H9 (cell line): ENCODE measurements at regions not wholly inside any gene's neighbourhood (a gene's known extent, or its start where the extent isn't known, plus 50 kb on each side); places are given as distances from the start of the nearest gene placed in this dataset.
"Not testable (repeated sequence)": the region's sequence is repeated elsewhere in the genome, so short reads cannot be mapped to it uniquely, and the experiment has no call there.

Experiments
- DNase-seq: peaks from one replicate; pipeline ENCODE4 v3.0.0-alpha.2; 2017
- H2AFZ ChIP-seq: one replicate; pipeline ENCODE4 v1.6.1; 2013; ENCODE audit warnings: mild to moderate bottlenecking, low read length, control low read depth, moderate library complexity
- H2AK5ac ChIP-seq: 2 replicates; pipeline ENCODE4 v1.6.1; 2013; ENCODE audit warnings: low read length, control low read depth, mixed read lengths; ENCODE audit not compliant: insufficient read length
- H2BK120ac ChIP-seq: one replicate; pipeline ENCODE4 v1.6.1; 2013; ENCODE audit warnings: low read depth, mild to moderate bottlenecking, low read length, control low read depth, inconsistent platforms; ENCODE audit not compliant: poor library complexity, severe bottlenecking
- H2BK12ac ChIP-seq: 2 replicates; pipeline ENCODE4 v1.6.1; 2013; ENCODE audit warnings: low read length, control low read depth, mixed read lengths, low read depth; ENCODE audit not compliant: insufficient read length
- H2BK15ac ChIP-seq: 2 replicates; pipeline ENCODE4 v1.6.1; 2013; ENCODE audit warnings: low read depth, low read length, control low read depth
- H2BK20ac ChIP-seq: one replicate; pipeline ENCODE4 v1.6.1; 2013; ENCODE audit warnings: low read depth, mild to moderate bottlenecking, low read length, control low read depth, inconsistent platforms; ENCODE audit not compliant: poor library complexity, severe bottlenecking
- H2BK5ac ChIP-seq: 2 replicates; pipeline ENCODE4 v1.6.1; 2013; ENCODE audit warnings: low read length, control low read depth, mixed read lengths; ENCODE audit not compliant: insufficient read length
- H3K14ac ChIP-seq: 2 replicates; pipeline ENCODE4 v1.6.1; 2013; ENCODE audit warnings: low read length, control low read depth; ENCODE audit not compliant: insufficient read depth
- H3K18ac ChIP-seq: 2 replicates; pipeline ENCODE4 v1.6.1; 2013; ENCODE audit warnings: low read depth, mild to moderate bottlenecking, mixed read lengths, low read length, control low read depth; ENCODE audit not compliant: insufficient read length
- H3K23ac ChIP-seq: 2 replicates; pipeline ENCODE4 v1.6.1; 2013; ENCODE audit warnings: low read length, control low read depth, mixed read lengths, low read depth; ENCODE audit not compliant: insufficient read length
- H3K23me2 ChIP-seq: 2 replicates; pipeline ENCODE4 v1.6.1; 2013; ENCODE audit warnings: low read depth, mild to moderate bottlenecking, mixed read lengths, low read length, control low read depth; ENCODE audit not compliant: insufficient read length, poor library complexity, severe bottlenecking
- H3K27ac ChIP-seq: 2 replicates; pipeline ENCODE4 v1.5.1; 2013; ENCODE audit warnings: low read length, control low read depth, mixed read lengths, low read depth; ENCODE audit not compliant: insufficient read length
- H3K27me3 ChIP-seq: 2 replicates; pipeline ENCODE4 v1.6.1; 2013; ENCODE audit warnings: low read length, control low read depth, inconsistent platforms; ENCODE audit not compliant: insufficient read depth
- H3K4ac ChIP-seq: 2 replicates; pipeline ENCODE4 v1.6.1; 2013; ENCODE audit warnings: low read depth, mild to moderate bottlenecking, control low read depth, inconsistent platforms, low read length, moderate library complexity
- H3K4me1 ChIP-seq: 2 replicates; pipeline ENCODE4 v1.6.1; 2013; ENCODE audit warnings: low read length, control low read depth, inconsistent platforms; ENCODE audit not compliant: insufficient read depth
- H3K4me2 ChIP-seq: 2 replicates; pipeline ENCODE4 v1.6.1; 2013; ENCODE audit warnings: low read length, control low read depth, mixed read lengths; ENCODE audit not compliant: insufficient read length, insufficient read depth
- H3K56ac ChIP-seq: 2 replicates; pipeline ENCODE4 v1.6.1; 2013; ENCODE audit warnings: low read depth, mild to moderate bottlenecking, mixed read lengths, low read length, control low read depth; ENCODE audit not compliant: insufficient read length
- H3K79me1 ChIP-seq: 2 replicates; pipeline ENCODE4 v1.6.1; 2013; ENCODE audit warnings: low read depth, mild to moderate bottlenecking, moderate library complexity, low read length, control low read depth, inconsistent platforms; ENCODE audit not compliant: insufficient read depth, poor library complexity, severe bottlenecking
- H3K79me2 ChIP-seq: 2 replicates; pipeline ENCODE4 v1.6.1; 2013; ENCODE audit warnings: low read length, control low read depth, inconsistent platforms; ENCODE audit not compliant: insufficient read depth
- H3K9ac ChIP-seq: 2 replicates; pipeline ENCODE4 v1.6.1; 2013; ENCODE audit warnings: low read length, control low read depth, mixed read lengths; ENCODE audit not compliant: insufficient read length; ENCODE audit errors: extremely low read depth
- H3K9me3 ChIP-seq: one replicate; pipeline ENCODE4 v1.6.1; 2013; ENCODE audit warnings: low read depth, low read length, inconsistent platforms; ENCODE audit not compliant: control insufficient read depth
- H3T11ph ChIP-seq: one replicate; pipeline ENCODE4 v1.6.1; 2013; ENCODE audit warnings: mild to moderate bottlenecking, low read length, control low read depth, inconsistent platforms
- H4K20me1 ChIP-seq: one replicate; pipeline ENCODE4 v1.6.1; 2013; ENCODE audit not compliant: control insufficient read depth, insufficient read length, insufficient read depth
- H4K5ac ChIP-seq: 2 replicates; pipeline ENCODE4 v1.6.1; 2013; ENCODE audit warnings: low read depth, mild to moderate bottlenecking, mixed read lengths, low read length, control low read depth; ENCODE audit not compliant: insufficient read length
- H4K8ac ChIP-seq: replicated peaks from 2 replicates; pipeline ENCODE4 v1.6.1; 2013; ENCODE audit warnings: low read length, control low read depth, mixed read lengths, low read depth; ENCODE audit not compliant: insufficient read length
- H4K91ac ChIP-seq: 2 replicates; pipeline ENCODE4 v1.6.1; 2013; ENCODE audit warnings: low read depth, mild to moderate bottlenecking, moderate library complexity, mixed read lengths, low read length, control low read depth; ENCODE audit not compliant: insufficient read length
- H3K27ac Mint-ChIP-seq, 3 experiments: 2 replicates in 2 of 3; 3 replicates in 1 of 3; pipeline ENCODE4 v1.8.0; 2020 to 2021; ENCODE audit warnings: mixed read lengths in 3 of 3, mild to moderate bottlenecking in 1 of 3, moderate library complexity in 1 of 3
- H3K27me3 Mint-ChIP-seq: 2 replicates; pipeline ENCODE4 v1.8.0; 2021; ENCODE audit warnings: low read depth, mild to moderate bottlenecking, moderate library complexity, mixed read lengths
- H3K36me3 Mint-ChIP-seq, 3 experiments: 2 replicates in 2 of 3; 3 replicates in 1 of 3; pipeline ENCODE4 v1.8.0; 2020 to 2021; ENCODE audit warnings: low read depth in 3 of 3, mixed read lengths in 3 of 3; ENCODE audit not compliant: insufficient read depth in 1 of 3
- H3K4me1 Mint-ChIP-seq, 2 experiments: 2 replicates each; pipeline ENCODE4 v1.8.0; 2020; ENCODE audit warnings: mixed read lengths in 2 of 2
- H3K4me3 Mint-ChIP-seq, 2 experiments: 2 replicates in 1 of 2; 3 replicates in 1 of 2; pipeline ENCODE4 v1.8.0; 2020 to 2021; ENCODE audit warnings: mild to moderate bottlenecking in 2 of 2, mixed read lengths in 2 of 2, moderate library complexity in 1 of 2
- H3K9me3 Mint-ChIP-seq, 2 experiments: 2 replicates in 1 of 2; 3 replicates in 1 of 2; pipeline ENCODE4 v1.8.0; 2020; ENCODE audit warnings: mild to moderate bottlenecking in 2 of 2, mixed read lengths in 2 of 2, moderate library complexity in 1 of 2
- WGBS: extraction: QIAGEN DNeasy Blood & Tissue Kit; methylation state at CpG from one replicate; pipeline ENCODE4 v1.1.7; 2013; ENCODE audit warnings: missing lambda C conversion rate, low lambda C conversion rate, mixed read lengths; ENCODE audit not compliant: insufficient read length; ENCODE audit errors: extremely low coverage; 5-methylcytosine and 5-hydroxymethylcytosine counted together
- TF ChIP-seq, protein P1 (sequence below): fragments of 200-600 bp; sonication (generic); conservative IDR thresholded peaks from 3 replicates; pipeline ENCODE4 v1.8.0; 2021; ENCODE audit warnings: antibody characterized with exemption, mild to moderate bottlenecking

GRCh38 chr22:48717076-48717810, 1110.4 kb downstream of the BRD1 start:
- H2BK120ac ChIP-seq, result no peak overlapping the region
- no peak overlapping the region for H2AFZ ChIP-seq
- peaks cover 14 to 18% of the 10 kb centered on the region in 2 experiments for H3K4me1 Mint-ChIP-seq
- H3K56ac ChIP-seq, result no peak overlapping the region
- no peaks in the 10 kb centered on the region for H4K20me1 ChIP-seq
- TF ChIP-seq, protein P1, sequence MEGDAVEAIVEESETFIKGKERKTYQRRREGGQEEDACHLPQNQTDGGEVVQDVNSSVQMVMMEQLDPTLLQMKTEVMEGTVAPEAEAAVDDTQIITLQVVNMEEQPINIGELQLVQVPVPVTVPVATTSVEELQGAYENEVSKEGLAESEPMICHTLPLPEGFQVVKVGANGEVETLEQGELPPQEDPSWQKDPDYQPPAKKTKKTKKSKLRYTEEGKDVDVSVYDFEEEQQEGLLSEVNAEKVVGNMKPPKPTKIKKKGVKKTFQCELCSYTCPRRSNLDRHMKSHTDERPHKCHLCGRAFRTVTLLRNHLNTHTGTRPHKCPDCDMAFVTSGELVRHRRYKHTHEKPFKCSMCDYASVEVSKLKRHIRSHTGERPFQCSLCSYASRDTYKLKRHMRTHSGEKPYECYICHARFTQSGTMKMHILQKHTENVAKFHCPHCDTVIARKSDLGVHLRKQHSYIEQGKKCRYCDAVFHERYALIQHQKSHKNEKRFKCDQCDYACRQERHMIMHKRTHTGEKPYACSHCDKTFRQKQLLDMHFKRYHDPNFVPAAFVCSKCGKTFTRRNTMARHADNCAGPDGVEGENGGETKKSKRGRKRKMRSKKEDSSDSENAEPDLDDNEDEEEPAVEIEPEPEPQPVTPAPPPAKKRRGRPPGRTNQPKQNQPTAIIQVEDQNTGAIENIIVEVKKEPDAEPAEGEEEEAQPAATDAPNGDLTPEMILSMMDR, result no peak
- no peaks in the 10 kb centered on the region for H3K4me1 ChIP-seq
- H2BK5ac ChIP-seq, result no peak overlapping the region
- H3K14ac ChIP-seq, result no peak overlapping the region; the same call in 1 of the 2 replicates
- H3K4ac ChIP-seq, result no peak overlapping the region; the same call in 1 of the 2 replicates
- no peak overlapping the region for H3K4me3 Mint-ChIP-seq
- H3K23ac ChIP-seq, result no peak overlapping the region
- no peak overlapping the region for H3K18ac ChIP-seq
- no peaks in the 10 kb centered on the region for H3K27me3 ChIP-seq
- no peak overlapping the region for H4K5ac ChIP-seq
- no peak overlapping the region for H2BK12ac ChIP-seq
- no peaks in the 10 kb centered on the region for H3K79me1 ChIP-seq
- peaks cover 11 to 17% (median 13%) of the 10 kb centered on the region in 3 experiments for H3K36me3 Mint-ChIP-seq
- H3K9ac ChIP-seq, result no peak overlapping the region
- H3K9me3 ChIP-seq, result no peaks in the 10 kb centered on the region
- no peak overlapping the region for H3K4me2 ChIP-seq
- peak overlapping the region; percentile 76 to 88 (median 85); a peak in 6 of 7 replicates for H3K27ac Mint-ChIP-seq
- no peaks in the 10 kb centered on the region for H3K27me3 Mint-ChIP-seq
- H3K23me2 ChIP-seq, result no peaks in the 10 kb centered on the region
- H3K79me2 ChIP-seq, result no peaks in the 10 kb centered on the region
- H3K27ac ChIP-seq, result no peak overlapping the region
- H4K8ac ChIP-seq, result no peak overlapping the region
- H2AK5ac ChIP-seq, result no peak overlapping the region
- H4K91ac ChIP-seq, result no peak overlapping the region
- no peak overlapping the region for H3T11ph ChIP-seq
- DNase-seq, result no peak
- no peak overlapping the region for H2BK20ac ChIP-seq
- H2BK15ac ChIP-seq, result no peak overlapping the region
- WGBS, result no CpG with 5 or more reads among the region's 24 CpGs
- H3K9me3 Mint-ChIP-seq, result peaks cover 8 to 10% of the 10 kb centered on the region in 2 experiments; a peak in 4 of 5 replicates

- H3T11ph ChIP-seq, H2BK15ac ChIP-seq, H3K79me2 ChIP-seq, H2BK12ac ChIP-seq, H2BK5ac ChIP-seq, H3K27me3 Mint-ChIP-seq, H3K9ac ChIP-seq, H2BK20ac ChIP-seq, H3K4me2 ChIP-seq, H3K9me3 Mint-ChIP-seq, H3K79me1 ChIP-seq, H4K8ac ChIP-seq, H3K18ac ChIP-seq, DNase-seq, H2BK120ac ChIP-seq, H2AK5ac ChIP-seq, H4K5ac ChIP-seq, H3K23me2 ChIP-seq, H2AFZ ChIP-seq, H4K20me1 ChIP-seq, H3K4ac ChIP-seq, H3K9me3 ChIP-seq, H3K27me3 ChIP-seq, H3K4me1 ChIP-seq, H3K14ac ChIP-seq, H3K56ac ChIP-seq, H3K23ac ChIP-seq, H4K91ac ChIP-seq, H3K4me3 Mint-ChIP-seq, H3K27ac ChIP-seq: not testable (repeated sequence)
- peaks cover 11 to 14% (median 13%) of the 10 kb centered on the region in 3 experiments for H3K36me3 Mint-ChIP-seq
- peak overlapping the region in 1 of 3 experiments; percentile 40; a peak in 1 of 7 replicates for H3K27ac Mint-ChIP-seq
- H3K4me1 Mint-ChIP-seq, result peaks cover 14 to 18% of the 10 kb centered on the region in 2 experiments
- WGBS, result no CpG with 5 or more reads among the region's 3 CpGs
Measured at GRCh38 chr22:48716154-48716553, 1111.5 kb downstream of the BRD1 start.
